Activated effector memory CD4-positive, alpha-beta T cell treated with anti-CD3 and anti-CD28 coated beads, Interleukin-2, amount 50 U/mL, for 16 hours (primary cell): ENCODE measurements at regions not wholly inside any gene's neighbourhood (a gene's known extent, or its start where the extent isn't known, plus 50 kb on each side); places are given as distances from the start of the nearest gene placed in this dataset.

Source experiments
- DNase-seq: peaks from one replicate; pipeline ENCODE4 v3.0.0-alpha.2; 2020

GRCh38 chr7:25316366-25316765 lies 88.1 kb upstream of the NPVF start:
- no peak for DNase-seq

DNA sequence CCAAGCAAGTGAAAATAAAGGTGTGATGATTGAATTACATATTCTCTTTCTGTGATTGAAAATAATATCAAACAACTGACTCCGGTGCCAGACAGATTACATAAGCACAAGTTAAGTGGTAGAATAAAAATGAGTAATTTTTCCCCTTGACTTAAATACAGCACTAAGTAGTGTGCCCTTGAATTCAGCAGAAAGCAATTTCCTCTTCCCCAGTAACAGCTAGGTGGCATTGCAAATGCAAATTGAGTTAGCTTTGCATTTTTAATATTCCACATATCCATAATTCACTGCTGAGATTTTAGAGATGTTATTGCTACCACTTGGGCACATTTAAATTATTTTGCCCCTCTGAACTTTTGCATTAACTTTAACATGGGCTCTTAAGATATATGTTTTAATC lies 89.8 kb upstream of the NPVF start:
- no peak for DNase-seq

- DNase-seq: no peak
Measured at GRCh38 chr7:25319707-25320106, 91.4 kb upstream of the NPVF start.

GRCh38 chr7:25320791-25321190 lies 92.5 kb upstream of the NPVF start:
- no peak for DNase-seq

GRCh38 chr7:25321424-25321823 lies 93.1 kb upstream of the NPVF start:
- no peak for DNase-seq

DNA sequence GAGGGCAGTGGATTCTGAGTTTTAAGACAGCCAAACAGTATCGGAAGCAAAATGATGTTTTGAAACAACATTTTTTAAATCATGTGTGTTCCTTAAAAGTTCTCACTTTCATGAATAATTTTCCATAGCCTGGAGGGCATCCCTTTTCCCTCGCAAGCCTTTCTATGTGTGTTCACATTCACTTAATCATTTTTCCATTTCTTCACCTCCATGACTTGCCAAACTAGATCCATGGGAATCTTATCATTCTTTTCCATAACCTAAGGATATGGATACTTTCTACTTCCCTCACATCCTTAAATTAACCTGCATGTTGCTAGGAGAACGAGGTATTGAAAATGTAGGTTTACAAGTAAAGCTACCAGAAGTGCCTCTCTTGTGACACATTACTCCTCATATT lies 94.2 kb upstream of the NPVF start:
- no peak for DNase-seq

GRCh38 chr7:25325186-25325757 lies 97.0 kb upstream of the NPVF start:
- no peak for DNase-seq

GRCh38 chr7:25326501-25327156 lies 98.3 kb upstream of the NPVF start:
- no peak for DNase-seq

GRCh38 chr7:25329815-25330214 lies 101.5 kb upstream of the NPVF start:
- no peak for DNase-seq

GRCh38 chr7:25333296-25333928 lies 105.1 kb upstream of the NPVF start:
- DNase-seq: no peak

GRCh38 chr7:25347360-25348066 lies 119.2 kb upstream of the NPVF start:
- DNase-seq: no peak

GRCh38 chr7:25348104-25348503 lies 119.8 kb upstream of the NPVF start:
- DNase-seq: no peak

- DNase-seq: no peak
Measured at GRCh38 chr7:25349283-25350017, 121.2 kb upstream of the NPVF start.

DNA sequence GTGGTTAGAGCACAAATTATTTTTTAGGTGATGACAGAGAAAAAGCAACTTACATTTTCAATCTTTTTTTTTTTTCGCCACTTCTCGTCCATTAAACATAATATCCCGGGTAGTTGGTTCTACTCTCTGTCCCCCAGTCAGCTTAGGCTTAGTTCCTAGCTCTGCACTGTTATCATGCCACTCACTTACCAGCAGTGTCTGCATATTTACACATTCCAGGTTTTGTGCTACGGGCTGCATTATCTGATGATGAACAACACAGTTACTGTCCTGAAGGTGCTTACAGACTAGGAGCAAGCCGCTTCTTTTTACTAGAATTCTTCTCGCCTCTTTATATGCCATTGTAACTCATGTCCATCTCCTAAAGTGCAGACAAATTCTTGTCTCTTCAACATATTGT lies 121.8 kb upstream of the NPVF start:
- no peak for DNase-seq

GRCh38 chr7:25351761-25352160 lies 123.5 kb upstream of the NPVF start:
- DNase-seq: no peak

GRCh38 chr7:25353196-25353595 lies 124.9 kb upstream of the NPVF start:
- DNase-seq: no peak

DNA sequence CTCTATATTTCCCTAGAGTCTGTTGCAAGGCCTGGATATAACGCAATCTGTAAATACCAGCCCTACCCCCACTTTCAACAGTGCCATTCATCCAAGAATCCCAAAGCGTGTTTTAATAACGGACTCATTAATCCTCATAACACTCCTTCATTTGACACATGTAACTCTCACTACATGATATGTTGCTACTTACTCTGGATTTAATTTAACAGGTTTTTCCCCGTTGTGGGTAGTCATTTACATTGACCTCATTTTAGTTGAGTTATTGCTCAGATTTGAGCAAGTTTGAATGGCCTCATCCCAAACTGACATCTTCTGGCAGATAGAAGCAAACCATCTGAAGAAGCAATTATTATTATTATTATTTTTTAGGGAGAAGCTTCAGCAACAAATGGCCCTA lies 125.4 kb upstream of the NPVF start:
- DNase-seq: no peak

DNA sequence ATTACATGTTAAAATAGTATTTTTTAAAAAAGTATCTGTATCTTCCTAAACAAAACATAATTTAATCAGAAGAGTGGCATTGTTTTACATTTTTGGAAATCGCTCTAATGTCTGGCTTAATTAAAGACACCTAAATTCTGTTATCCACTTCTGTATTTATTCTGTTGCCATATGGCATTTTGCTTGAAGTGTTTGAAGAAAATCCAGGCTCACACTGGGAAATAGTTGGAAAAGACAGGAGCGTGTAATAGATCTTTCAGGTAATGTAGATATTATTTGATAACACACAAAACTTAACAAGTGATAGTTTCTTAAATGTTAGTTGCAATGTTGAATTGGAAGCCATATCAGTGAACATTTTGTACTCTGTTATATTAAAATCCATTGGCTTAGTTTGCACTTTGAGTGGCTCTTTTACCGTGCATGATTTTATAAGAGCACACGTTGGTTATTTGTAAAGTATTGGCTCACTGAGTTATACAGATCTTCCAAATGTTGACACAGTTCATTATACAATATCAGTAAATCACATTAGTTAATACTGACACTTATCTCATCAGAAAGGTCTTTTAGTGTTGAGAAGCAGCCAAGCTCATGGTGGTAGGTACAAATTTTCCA lies 128.4 kb upstream of the NPVF start:
- DNase-seq: no peak

- no peak for DNase-seq
Measured at GRCh38 chr7:25358926-25359325, 130.6 kb upstream of the NPVF start.

DNA sequence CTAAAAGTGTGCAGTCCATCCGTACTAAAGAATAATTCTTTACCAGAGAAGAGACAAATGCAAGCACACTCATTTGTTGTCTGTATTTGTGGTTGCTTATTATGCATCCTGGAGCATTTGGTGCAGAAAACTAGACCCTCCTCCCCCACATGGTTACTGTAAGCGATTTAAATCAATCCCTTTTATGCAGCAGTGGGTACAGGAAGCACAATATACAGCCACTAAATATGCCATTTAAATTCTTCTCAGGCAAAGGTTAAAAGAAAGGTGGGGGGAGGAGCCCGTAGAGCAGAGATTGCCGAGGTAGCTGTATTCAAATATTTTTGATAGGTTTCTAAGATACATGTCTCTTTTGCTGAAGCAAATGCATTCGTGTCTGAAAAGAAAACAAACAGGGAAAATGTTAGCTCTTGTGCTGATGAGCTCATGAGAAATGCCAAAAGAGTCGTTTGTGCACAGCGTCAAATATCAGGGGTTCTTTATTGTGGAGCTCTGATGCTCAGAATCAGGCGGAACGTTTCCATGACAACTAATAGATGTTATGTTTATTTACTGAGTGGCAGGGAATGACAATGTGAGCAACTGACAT lies 131.3 kb upstream of the NPVF start:
- no peak for DNase-seq

- DNase-seq: no peak
Measured at GRCh38 chr7:25360451-25360850, 132.2 kb upstream of the NPVF start.

DNA sequence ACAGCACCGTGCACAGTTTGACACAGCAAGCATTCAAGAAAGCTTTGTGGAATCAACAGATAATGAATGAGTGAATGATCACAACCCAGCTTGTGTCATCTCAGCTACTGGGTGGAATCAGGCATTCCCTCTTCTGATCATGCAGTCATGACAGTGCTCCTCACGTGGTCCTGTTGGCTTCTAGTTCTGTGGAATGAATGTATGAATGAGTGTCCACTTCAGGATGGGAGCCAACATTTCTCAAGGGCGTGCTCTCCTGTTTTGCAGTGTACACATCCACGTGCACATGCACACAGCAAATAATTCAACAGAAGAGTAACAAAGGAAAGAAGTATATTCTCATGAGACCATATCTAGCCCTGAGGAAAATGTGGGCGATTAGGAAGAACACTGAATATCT lies 133.1 kb upstream of the NPVF start:
- no peak for DNase-seq

- DNase-seq: no peak
Measured at GRCh38 chr7:25361863-25362262, 133.6 kb upstream of the NPVF start.
